GM12878 (cell line): ENCODE measurements at regions not wholly inside any gene's neighbourhood (a gene's known extent, or its start where the extent isn't known, plus 50 kb on each side); places are given as distances from the start of the nearest gene placed in this dataset.

Experiments
- CHD2 ChIP-seq: IDR thresholded peaks from 2 replicates; pipeline ENCODE4 v1.6.1; 2011; ENCODE audit warnings: low read depth, low read length, improper control_type of control experiment, borderline replicate concordance
- CTCF ChIP-seq, 3 experiments: IDR thresholded peaks in 2 of 3; conservative IDR thresholded peaks in 1 of 3; 2 replicates each; pipeline ENCODE4 v1.5.1; 2011; ENCODE audit warnings: low read depth in 3 of 3, low read length in 3 of 3, mild to moderate bottlenecking in 3 of 3, control low read depth in 2 of 3, moderate library complexity in 2 of 3, inconsistent platforms in 1 of 3, mixed read lengths in 1 of 3; ENCODE audit not compliant: control insufficient read depth in 2 of 3, insufficient read depth in 1 of 3; ENCODE audit errors: extremely low read depth in 1 of 3
- JUND ChIP-seq: IDR thresholded peaks from 2 replicates; pipeline ENCODE4 v1.6.1; 2012; ENCODE audit warnings: low read depth, mild to moderate bottlenecking, low read length, improper control_type of control experiment, moderate library complexity
- NFIC ChIP-seq: IDR thresholded peaks from 2 replicates; pipeline ENCODE4 v1.6.1; 2012; ENCODE audit warnings: low read depth, mild to moderate bottlenecking, inconsistent platforms, low read length, moderate library complexity
- POLR2AphosphoS5 ChIP-seq: IDR thresholded peaks from 2 replicates; pipeline ENCODE4 v1.6.1; 2011; ENCODE audit warnings: mild to moderate bottlenecking, low read length, inconsistent platforms

GRCh38 chr3:135495891-135496290 lies 469.6 kb upstream of the PPP2R3A start:
- TF ChIP-seq CHD2 (no peak), NFIC (no peak), POLR2AphosphoS5 (no peak), JUND (no peak), CTCF (IDR thresholded peaks at IDR 0.05 in 2 of 3, conservative IDR thresholded peaks at IDR 0.05 in 1 of 3; ENCODE audit: control insufficient read depth in 2 of 3, extremely low read depth in 1 of 3, insufficient read depth in 1 of 3, low read depth in 3 of 3, low read length in 3 of 3) (no peak)
